HEK293 (cell line): ENCODE measurements at regions not wholly inside any gene's neighbourhood (a gene's known extent, or its start where the extent isn't known, plus 50 kb on each side); places are given as distances from the start of the nearest gene placed in this dataset.

Experiments
- CTCF ChIA-PET: fragments of 350-600 bp; formaldehyde crosslinking; extraction: SDS; loops from one replicate; lab custom pipeline; 2021; ENCODE audit warnings: antibody characterized with exemption; lab: Yijun Ruan, JAX
- POLR2A ChIA-PET: fragments of 300-600 bp; formaldehyde crosslinking; extraction: SDS; loops from one replicate; lab custom pipeline; 2020; ENCODE audit warnings: antibody characterized with exemption, inconsistent platforms; lab: Yijun Ruan, JAX
- H3K27ac ChIP-seq: fragments of 200-500 bp; sonication (Bioruptor generic); 2 replicates; pipeline ENCODE4 v1.5.1; 2014; ENCODE audit warnings: low read depth, low read length, control low read depth, inconsistent platforms; ENCODE audit errors: extremely low read depth
- H3K36me3 ChIP-seq, 2 experiments: fragments of 200-500 bp in 1 of 2; sonication (Bioruptor generic) in 1 of 2; 1 replicate in 1 of 2; 2 replicates in 1 of 2; pipeline ENCODE4 v1.5.1; 2014 to 2017; ENCODE audit warnings: inconsistent platforms in 2 of 2, low read length in 2 of 2; ENCODE audit not compliant: control insufficient read depth in 2 of 2, insufficient read depth in 1 of 2
- H3K4me1 ChIP-seq: fragments of 200-500 bp; sonication (Bioruptor generic); 2 replicates; pipeline ENCODE4 v1.5.1; 2014; ENCODE audit warnings: mild to moderate bottlenecking, low read length, inconsistent platforms; ENCODE audit not compliant: control insufficient read depth, insufficient read depth
- H3K4me3 ChIP-seq: 2 replicates; pipeline ENCODE4 v1.5.1; 2011; ENCODE audit warnings: low read depth, mild to moderate bottlenecking, control low read depth, low read length, moderate library complexity
- H3K9me3 ChIP-seq: fragments of 200-500 bp; sonication (Bioruptor generic); 2 replicates; pipeline ENCODE4 v1.5.1; 2014; ENCODE audit warnings: low read depth, low read length, inconsistent platforms; ENCODE audit not compliant: control insufficient read depth, insufficient read depth
- GLI2 ChIP-seq: fragments of 450-650 bp; formaldehyde crosslinking; IDR thresholded peaks from 2 replicates; pipeline ENCODE4; 2017; ENCODE audit warnings: missing biosample characterization, missing genetic modification characterization, low read depth, borderline replicate concordance
- KLF1 ChIP-seq: fragments of 450-650 bp; formaldehyde crosslinking; IDR thresholded peaks from 2 replicates; pipeline ENCODE4 v1.5.1; 2016; ENCODE audit warnings: missing biosample characterization, missing genetic modification characterization
- KLF8 ChIP-seq: fragments of 450-650 bp; formaldehyde crosslinking; IDR thresholded peaks from 2 replicates; pipeline ENCODE4 v1.5.1; 2016; ENCODE audit warnings: missing biosample characterization, missing genetic modification characterization
- PRDM4 ChIP-seq: fragments of 450-650 bp; formaldehyde crosslinking; IDR thresholded peaks from 2 replicates; pipeline ENCODE4 v1.5.1; 2017; ENCODE audit warnings: missing biosample characterization, missing genetic modification characterization
- ZBTB7A ChIP-seq: fragments of 450-650 bp; formaldehyde crosslinking; IDR thresholded peaks from 2 replicates; pipeline ENCODE4 v1.5.1; 2016; ENCODE audit warnings: low read depth, missing biosample characterization, missing genetic modification characterization
- ZBTB8A ChIP-seq: fragments of 450-650 bp; formaldehyde crosslinking; IDR thresholded peaks from 2 replicates; pipeline ENCODE4 v1.5.1; 2016; ENCODE audit warnings: missing biosample characterization, missing genetic modification characterization
- ZIC2 ChIP-seq: fragments of 450-650 bp; formaldehyde crosslinking; IDR thresholded peaks from 2 replicates; pipeline ENCODE4 v1.5.1; 2016; ENCODE audit warnings: missing biosample characterization, missing genetic modification characterization
- ZNF19 ChIP-seq: fragments of 450-650 bp; formaldehyde crosslinking; IDR thresholded peaks from 2 replicates; pipeline ENCODE4; 2016; ENCODE audit warnings: missing biosample characterization, missing genetic modification characterization, low read depth
- ZNF202 ChIP-seq: fragments of 450-650 bp; formaldehyde crosslinking; IDR thresholded peaks from 2 replicates; pipeline ENCODE4 v1.5.1; 2016; ENCODE audit warnings: missing biosample characterization, missing genetic modification characterization, borderline replicate concordance
- ZNF23 ChIP-seq: fragments of 450-650 bp; formaldehyde crosslinking; IDR thresholded peaks from 2 replicates; pipeline ENCODE4 v1.5.1; 2016; ENCODE audit warnings: missing biosample characterization, missing genetic modification characterization, borderline replicate concordance
- ZNF341 ChIP-seq: fragments of 450-650 bp; formaldehyde crosslinking; IDR thresholded peaks from 2 replicates; pipeline ENCODE4; 2016; ENCODE audit warnings: low read depth, missing biosample characterization, missing genetic modification characterization
- ZNF350 ChIP-seq: fragments of 450-650 bp; formaldehyde crosslinking; IDR thresholded peaks from 2 replicates; pipeline ENCODE4 v1.5.0; 2017; ENCODE audit warnings: missing biosample characterization, mild to moderate bottlenecking, missing genetic modification characterization
- ZNF366 ChIP-seq: fragments of 450-650 bp; formaldehyde crosslinking; conservative IDR thresholded peaks from 2 replicates; pipeline ENCODE4 v1.5.1; 2016; ENCODE audit warnings: missing biosample characterization, missing genetic modification characterization
- ZNF404 ChIP-seq: fragments of 450-650 bp; formaldehyde crosslinking; IDR thresholded peaks from 2 replicates; pipeline ENCODE4 v1.5.1; 2017; ENCODE audit warnings: missing biosample characterization, missing genetic modification characterization
- ZNF530 ChIP-seq: fragments of 450-650 bp; formaldehyde crosslinking; IDR thresholded peaks from 2 replicates; pipeline ENCODE4 v1.5.1; 2016; ENCODE audit warnings: low read depth, missing biosample characterization, missing genetic modification characterization
- ZNF544 ChIP-seq: fragments of 450-650 bp; formaldehyde crosslinking; IDR thresholded peaks from 2 replicates; pipeline ENCODE4 v1.5.0; 2017; ENCODE audit warnings: missing biosample characterization, missing genetic modification characterization
- ZNF704 ChIP-seq: fragments of 450-650 bp; formaldehyde crosslinking; IDR thresholded peaks from 2 replicates; pipeline ENCODE4 v1.5.1; 2016; ENCODE audit warnings: missing biosample characterization, missing genetic modification characterization
- ZNF707 ChIP-seq: fragments of 450-650 bp; formaldehyde crosslinking; IDR thresholded peaks from 2 replicates; pipeline ENCODE4 v1.5.1; 2016; ENCODE audit warnings: missing biosample characterization, missing genetic modification characterization
- ZSCAN4 ChIP-seq: fragments of 450-650 bp; formaldehyde crosslinking; IDR thresholded peaks from 2 replicates; pipeline ENCODE4 v1.5.1; 2017; ENCODE audit warnings: missing biosample characterization, missing genetic modification characterization
- TF ChIP-seq, protein P1 (sequence below): fragments of 450-650 bp; formaldehyde crosslinking; IDR thresholded peaks from 2 replicates; pipeline ENCODE4 v1.5.1; 2016; ENCODE audit warnings: missing biosample characterization, missing genetic modification characterization
- TF ChIP-seq, protein P2 (sequence below): fragments of 450-650 bp; formaldehyde crosslinking; conservative IDR thresholded peaks from 2 replicates; pipeline ENCODE4 v1.5.1; 2016; ENCODE audit warnings: low read depth, missing biosample characterization, missing genetic modification characterization

- TF ChIP-seq ZNF544 (no peak), ZBTB8A (no peak), GLI2 (tag by site-specific recombination) (no peak), ZBTB7A (tag by site-specific recombination) (no peak), KLF1 (tag by site-specific recombination) (no peak), ZNF704 (tag by site-specific recombination) (no peak), ZNF19 (tag by site-specific recombination) (no peak), ZNF707 (tag by site-specific recombination) (no peak), KLF8 (tag by site-specific recombination) (no peak), ZNF202 (no peak), ZNF530 (no peak), ZNF366 (no peak), PRDM4 (tag by site-specific recombination) (no peak)
- TF ChIP-seq, protein P1, sequence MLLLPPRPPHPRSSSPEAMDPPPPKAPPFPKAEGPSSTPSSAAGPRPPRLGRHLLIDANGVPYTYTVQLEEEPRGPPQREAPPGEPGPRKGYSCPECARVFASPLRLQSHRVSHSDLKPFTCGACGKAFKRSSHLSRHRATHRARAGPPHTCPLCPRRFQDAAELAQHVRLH (tag by site-specific recombination): no peak
- TF ChIP-seq, protein P2, sequence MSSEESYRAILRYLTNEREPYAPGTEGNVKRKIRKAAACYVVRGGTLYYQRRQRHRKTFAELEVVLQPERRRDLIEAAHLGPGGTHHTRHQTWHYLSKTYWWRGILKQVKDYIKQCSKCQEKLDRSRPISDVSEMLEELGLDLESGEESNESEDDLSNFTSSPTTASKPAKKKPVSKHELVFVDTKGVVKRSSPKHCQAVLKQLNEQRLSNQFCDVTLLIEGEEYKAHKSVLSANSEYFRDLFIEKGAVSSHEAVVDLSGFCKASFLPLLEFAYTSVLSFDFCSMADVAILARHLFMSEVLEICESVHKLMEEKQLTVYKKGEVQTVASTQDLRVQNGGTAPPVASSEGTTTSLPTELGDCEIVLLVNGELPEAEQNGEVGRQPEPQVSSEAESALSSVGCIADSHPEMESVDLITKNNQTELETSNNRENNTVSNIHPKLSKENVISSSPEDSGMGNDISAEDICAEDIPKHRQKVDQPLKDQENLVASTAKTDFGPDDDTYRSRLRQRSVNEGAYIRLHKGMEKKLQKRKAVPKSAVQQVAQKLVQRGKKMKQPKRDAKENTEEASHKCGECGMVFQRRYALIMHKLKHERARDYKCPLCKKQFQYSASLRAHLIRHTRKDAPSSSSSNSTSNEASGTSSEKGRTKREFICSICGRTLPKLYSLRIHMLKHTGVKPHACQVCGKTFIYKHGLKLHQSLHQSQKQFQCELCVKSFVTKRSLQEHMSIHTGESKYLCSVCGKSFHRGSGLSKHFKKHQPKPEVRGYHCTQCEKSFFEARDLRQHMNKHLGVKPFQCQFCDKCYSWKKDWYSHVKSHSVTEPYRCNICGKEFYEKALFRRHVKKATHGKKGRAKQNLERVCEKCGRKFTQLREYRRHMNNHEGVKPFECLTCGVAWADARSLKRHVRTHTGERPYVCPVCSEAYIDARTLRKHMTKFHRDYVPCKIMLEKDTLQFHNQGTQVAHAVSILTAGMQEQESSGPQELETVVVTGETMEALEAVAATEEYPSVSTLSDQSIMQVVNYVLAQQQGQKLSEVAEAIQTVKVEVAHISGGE: no peak
- TF ChIP-seq, all 188 proteins: peak for 0
- Histone ChIP-seq H3K36me3 (no peaks in the 10 kb centered on the region), H3K9me3 (no peaks in the 10 kb centered on the region), H3K4me3 (no peak overlapping the region), H3K4me1 (no peaks in the 10 kb centered on the region), H3K27ac (no peak overlapping the region)
- ChIA-PET POLR2A (no interaction called here), CTCF (no interaction called here)
Measured at GRCh38 chr5:167168971-167169370, 1122.5 kb upstream of the WWC1 start.

DNA sequence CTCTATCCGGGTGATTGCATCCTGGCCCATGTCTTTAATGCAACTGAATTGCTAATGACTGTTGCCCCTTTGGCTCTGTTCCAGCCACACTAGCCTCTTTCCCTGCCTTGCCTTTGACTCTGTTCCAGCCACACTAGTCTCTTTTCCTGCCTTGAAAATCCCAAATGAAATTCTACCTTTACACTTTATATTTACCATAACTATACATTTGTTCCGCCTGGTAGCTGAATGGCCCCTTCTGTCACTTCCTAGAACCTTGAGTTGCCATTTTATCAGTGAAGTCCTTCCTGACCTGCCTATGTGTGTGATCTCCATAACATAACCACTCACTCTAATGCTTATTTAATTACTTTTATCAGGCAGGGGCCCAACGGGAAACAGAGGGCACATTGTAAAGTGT is 1120.4 kb upstream of the WWC1 start:
- ChIA-PET CTCF (no interaction called here), POLR2A (no interaction called here)

More for the DNA sequence above, 1120.4 kb upstream of the WWC1 start:
- no peaks in the 10 kb centered on the region for H3K4me1 ChIP-seq
- no peaks in the 10 kb centered on the region for H3K9me3 ChIP-seq
- H3K27ac ChIP-seq: no peak overlapping the region
- no peak overlapping the region for H3K4me3 ChIP-seq
- no peaks in the 10 kb centered on the region for H3K36me3 ChIP-seq
- TF ChIP-seq ZIC2 (tag by site-specific recombination): no peak
- no peak for TF ChIP-seq ZNF23
- no peak for TF ChIP-seq ZNF404 (tag by site-specific recombination)
- no peak for TF ChIP-seq ZNF350 (tag by site-specific recombination)
- TF ChIP-seq ZSCAN4: no peak
- no peak for TF ChIP-seq ZNF341 (tag by site-specific recombination)
